ENCODE measurements at regions not wholly inside any gene's neighbourhood (a gene's known extent, or its start where the extent isn't known, plus 50 kb on each side); places are given as distances from the start of the nearest gene placed in this dataset.

GRCh38 chr9:26231391-26231790, 553.1 kb upstream of the TUSC1 start:
- CTCF ChIA-PET: no interaction called here

DNA sequence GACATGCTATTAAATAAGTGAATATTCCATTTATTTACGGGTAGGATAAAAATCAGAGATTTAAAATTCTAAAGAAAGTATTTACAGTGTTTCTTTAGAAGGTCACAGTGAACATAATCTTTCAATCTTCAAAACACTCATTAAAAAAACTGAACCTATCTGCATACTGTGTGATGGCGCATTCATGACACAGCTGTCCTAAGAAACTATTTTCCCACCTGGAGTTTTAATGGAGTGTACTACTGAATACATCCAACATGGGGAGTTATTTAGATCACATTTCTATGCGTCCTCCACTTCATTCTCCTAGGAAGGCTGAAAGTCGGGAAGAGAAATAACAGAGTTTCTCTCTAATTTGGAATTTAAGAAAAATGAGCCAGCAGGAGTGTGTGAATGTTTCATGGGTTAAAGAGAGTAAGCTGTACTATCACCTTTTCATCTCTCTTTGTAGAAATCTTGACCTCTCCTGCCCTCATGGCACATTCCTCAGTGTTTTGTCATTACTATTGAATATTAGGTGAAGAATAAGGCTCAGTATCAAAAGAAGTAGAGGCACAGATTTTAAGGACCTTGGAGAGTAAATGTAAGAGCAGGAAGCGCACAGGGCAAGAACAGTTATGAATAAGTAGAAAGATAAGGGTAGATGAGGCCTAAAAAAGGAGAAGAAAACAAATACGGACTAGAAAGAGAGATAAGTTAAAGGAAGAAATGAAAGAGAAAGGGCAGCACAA, 551.2 kb upstream of the TUSC1 start:
- CTCF ChIA-PET: no interaction called here
- Histone ChIP-seq H3K27ac (ENCODE audit: low read length) (no peak overlapping the region), H3K4me1 (ENCODE audit: control insufficient read depth, insufficient read depth, low read length) (no peaks in the 10 kb centered on the region), H3K4me3 (ENCODE audit: low read depth in 2 of 2, low read length in 2 of 2) (no peak overlapping the region), H3K27me3 (ENCODE audit: control insufficient read depth, insufficient read depth, low read length) (no peaks in the 10 kb centered on the region), H3K9me3 (ENCODE audit: control insufficient read depth, insufficient read depth, low read depth, low read length) (no peaks in the 10 kb centered on the region), H3K36me3 (ENCODE audit: control insufficient read depth, insufficient read depth, low read length) (no peaks in the 10 kb centered on the region)
- DNase-seq (ENCODE audit: low read depth, low spot score): no peak
- POLR2A ChIA-PET: no interaction called here
- BruUV-seq (replicated peaks): no TSS peak
- intact Hi-C loops (cut with micrococcal nuclease; ENCODE audit: unreplicated experiment) (no loop called here), in situ Hi-C loops (cut with HindIII; ENCODE audit: low pct_unique_long_range_greater_than_20kb, low sequenced_read_pairs) (no loop called here)
- TF ChIP-seq SIN3A (IDR thresholded peaks at IDR 0.05; ENCODE audit: borderline replicate concordance, insufficient read depth, low read depth, low read length): no peak
- TF ChIP-seq REST (IDR thresholded peaks at IDR 0.05; ENCODE audit: insufficient read depth in 1 of 2, low read depth in 2 of 2, low read length in 1 of 2): no peak; a peak in 1 of 4 replicates
- TF ChIP-seq TCF7L2 (IDR thresholded peaks at IDR 0.05; ENCODE audit: low read depth, low read length): no peak
- no peak for TF ChIP-seq POLR2AphosphoS5 (IDR thresholded peaks at IDR 0.05; ENCODE audit: low read depth, low read length)
- TF ChIP-seq, protein P1, sequence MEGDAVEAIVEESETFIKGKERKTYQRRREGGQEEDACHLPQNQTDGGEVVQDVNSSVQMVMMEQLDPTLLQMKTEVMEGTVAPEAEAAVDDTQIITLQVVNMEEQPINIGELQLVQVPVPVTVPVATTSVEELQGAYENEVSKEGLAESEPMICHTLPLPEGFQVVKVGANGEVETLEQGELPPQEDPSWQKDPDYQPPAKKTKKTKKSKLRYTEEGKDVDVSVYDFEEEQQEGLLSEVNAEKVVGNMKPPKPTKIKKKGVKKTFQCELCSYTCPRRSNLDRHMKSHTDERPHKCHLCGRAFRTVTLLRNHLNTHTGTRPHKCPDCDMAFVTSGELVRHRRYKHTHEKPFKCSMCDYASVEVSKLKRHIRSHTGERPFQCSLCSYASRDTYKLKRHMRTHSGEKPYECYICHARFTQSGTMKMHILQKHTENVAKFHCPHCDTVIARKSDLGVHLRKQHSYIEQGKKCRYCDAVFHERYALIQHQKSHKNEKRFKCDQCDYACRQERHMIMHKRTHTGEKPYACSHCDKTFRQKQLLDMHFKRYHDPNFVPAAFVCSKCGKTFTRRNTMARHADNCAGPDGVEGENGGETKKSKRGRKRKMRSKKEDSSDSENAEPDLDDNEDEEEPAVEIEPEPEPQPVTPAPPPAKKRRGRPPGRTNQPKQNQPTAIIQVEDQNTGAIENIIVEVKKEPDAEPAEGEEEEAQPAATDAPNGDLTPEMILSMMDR (IDR thresholded peaks at IDR 0.05): no peak
- no peak for ATAC-seq

More at GRCh38 chr9:26231391-26231790, 553.1 kb upstream of the TUSC1 start:
- POLR2A ChIA-PET: no interaction called here
- H3K9me3 ChIP-seq (ENCODE audit: control insufficient read depth, insufficient read depth, low read depth, low read length): no peaks in the 10 kb centered on the region
- no peak for DNase-seq (ENCODE audit: low read depth, low spot score)
- no TSS peak for BruUV-seq (replicated peaks)
- in situ Hi-C loops (cut with HindIII; ENCODE audit: low pct_unique_long_range_greater_than_20kb, low sequenced_read_pairs): no loop called here
- H3K27ac ChIP-seq (ENCODE audit: low read length): no peak overlapping the region
- intact Hi-C loops (cut with micrococcal nuclease; ENCODE audit: unreplicated experiment): no loop called here
- H3K36me3 ChIP-seq (ENCODE audit: control insufficient read depth, insufficient read depth, low read length): no peaks in the 10 kb centered on the region
- ATAC-seq: no peak
- no peaks in the 10 kb centered on the region for H3K4me1 ChIP-seq (ENCODE audit: control insufficient read depth, insufficient read depth, low read length)
- H3K4me3 ChIP-seq (ENCODE audit: low read depth in 2 of 2, low read length in 2 of 2): no peak overlapping the region
- H3K27me3 ChIP-seq (ENCODE audit: control insufficient read depth, insufficient read depth, low read length): no peaks in the 10 kb centered on the region
- TF ChIP-seq, protein P1 (IDR thresholded peaks at IDR 0.05): no peak
- TF ChIP-seq SIN3A (IDR thresholded peaks at IDR 0.05; ENCODE audit: borderline replicate concordance, insufficient read depth, low read depth, low read length): no peak
- TF ChIP-seq REST (IDR thresholded peaks at IDR 0.05; ENCODE audit: insufficient read depth in 1 of 2, low read depth in 2 of 2, low read length in 1 of 2): no peak
- TF ChIP-seq POLR2AphosphoS5 (IDR thresholded peaks at IDR 0.05; ENCODE audit: low read depth, low read length): no peak
- no peak for TF ChIP-seq TCF7L2 (IDR thresholded peaks at IDR 0.05; ENCODE audit: low read depth, low read length)
